GM12875 (cell line): ENCODE measurements at regions not wholly inside any gene's neighbourhood (a gene's known extent, or its start where the extent isn't known, plus 50 kb on each side); places are given as distances from the start of the nearest gene placed in this dataset.

Experiments
- H3K4me3 ChIP-seq: one replicate; pipeline ENCODE4 v1.5.1; 2011; ENCODE audit warnings: low read depth, low read length, control low read depth
- CTCF ChIP-seq: IDR thresholded peaks from 2 replicates; pipeline ENCODE4 v1.5.1; 2011; ENCODE audit warnings: low read depth, mild to moderate bottlenecking, control low read depth, inconsistent platforms, low read length, moderate library complexity, borderline replicate concordance; ENCODE audit not compliant: insufficient read depth

GRCh38 chr10:76763376-76763775 is 874.2 kb downstream of the KCNMA1 start:
- H3K4me3 ChIP-seq = no peak overlapping the region
- no peak for TF ChIP-seq CTCF

DNA sequence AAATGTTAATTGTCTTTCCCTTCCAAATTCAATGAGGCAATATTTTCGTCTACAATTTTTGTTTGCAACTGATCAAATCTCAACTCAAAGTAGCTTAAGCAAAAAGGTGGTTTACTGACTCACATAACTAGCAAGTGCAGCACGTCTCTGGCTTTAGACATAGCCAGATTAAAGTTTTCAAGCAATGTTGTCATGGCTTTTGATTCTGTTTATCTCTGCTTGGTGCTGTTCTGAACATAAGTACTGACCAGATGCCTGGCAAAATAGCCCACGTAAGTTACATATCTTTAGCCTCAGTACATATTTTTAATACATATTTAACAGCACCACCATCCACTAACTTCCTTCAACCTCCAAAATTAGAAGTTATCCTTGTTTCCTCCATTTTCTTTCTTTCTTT is 877.9 kb downstream of the KCNMA1 start:
- H3K4me3 ChIP-seq = no peak overlapping the region
- TF ChIP-seq CTCF = no peak

- TF ChIP-seq CTCF = no peak
- H3K4me3 ChIP-seq = no peak overlapping the region
Observed at GRCh38 chr10:76743169-76743568, 894.4 kb downstream of the KCNMA1 start.

GRCh38 chr10:76740514-76740913 is 897.1 kb downstream of the KCNMA1 start:
- H3K4me3 ChIP-seq = no peak overlapping the region

GRCh38 chr10:76738991-76739390 is 898.6 kb downstream of the KCNMA1 start:
- H3K4me3 ChIP-seq = no peak overlapping the region
- no peak for TF ChIP-seq CTCF

More at GRCh38 chr10:76740514-76740913, 897.1 kb downstream of the KCNMA1 start:
- no peak for TF ChIP-seq CTCF

- TF ChIP-seq CTCF = no peak
- no peak overlapping the region for H3K4me3 ChIP-seq
Observed at GRCh38 chr10:76736815-76737618, 900.6 kb downstream of the KCNMA1 start.

GRCh38 chr10:76736392-76736791 is 901.2 kb downstream of the KCNMA1 start:
- no peak for TF ChIP-seq CTCF
- H3K4me3 ChIP-seq = no peak overlapping the region
